ENCODE measurements at regions not wholly inside any gene's neighbourhood (a gene's known extent, or its start where the extent isn't known, plus 50 kb on each side); places are given as distances from the start of the nearest gene placed in this dataset.

DNA sequence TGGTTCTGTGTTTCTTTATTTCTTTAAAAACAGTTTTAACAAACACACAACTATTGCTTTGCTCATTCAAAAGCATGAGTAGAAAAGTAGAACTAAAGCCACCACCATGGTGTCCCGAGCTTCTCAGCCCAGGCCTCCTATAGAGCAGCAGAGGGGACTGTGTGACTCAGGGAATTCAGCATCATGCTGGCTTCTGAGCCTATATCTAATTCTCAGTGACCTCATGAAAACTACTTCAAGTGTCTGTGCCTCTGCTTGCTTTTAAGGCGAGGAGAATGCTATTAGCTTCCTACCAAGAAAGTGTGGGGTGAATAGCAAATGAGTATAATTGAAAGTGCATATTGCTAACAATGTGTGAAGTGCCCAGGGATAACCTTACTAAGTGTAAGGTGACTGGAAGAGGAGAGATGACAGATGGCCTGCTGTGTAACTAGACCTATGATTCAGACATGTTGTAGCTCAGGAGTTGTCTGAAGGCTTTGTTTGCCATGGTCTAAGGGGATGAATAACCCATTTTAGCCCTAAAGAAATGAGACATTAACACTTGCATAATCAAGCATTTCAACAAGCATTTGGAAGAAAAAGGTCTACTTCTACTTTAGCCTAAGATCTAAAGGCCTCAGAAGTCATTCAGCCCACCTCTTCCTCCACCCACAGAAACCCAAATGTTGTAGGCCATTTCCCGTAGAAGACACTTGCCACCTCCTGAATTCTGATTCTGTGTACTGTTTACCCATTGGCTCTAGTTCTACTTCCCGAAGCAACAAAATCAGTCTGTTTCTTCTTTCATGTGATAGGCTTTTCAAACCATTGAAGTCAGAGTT, 121.5 kb upstream of the ARG1 start:
- TF ChIP-seq, protein P1, sequence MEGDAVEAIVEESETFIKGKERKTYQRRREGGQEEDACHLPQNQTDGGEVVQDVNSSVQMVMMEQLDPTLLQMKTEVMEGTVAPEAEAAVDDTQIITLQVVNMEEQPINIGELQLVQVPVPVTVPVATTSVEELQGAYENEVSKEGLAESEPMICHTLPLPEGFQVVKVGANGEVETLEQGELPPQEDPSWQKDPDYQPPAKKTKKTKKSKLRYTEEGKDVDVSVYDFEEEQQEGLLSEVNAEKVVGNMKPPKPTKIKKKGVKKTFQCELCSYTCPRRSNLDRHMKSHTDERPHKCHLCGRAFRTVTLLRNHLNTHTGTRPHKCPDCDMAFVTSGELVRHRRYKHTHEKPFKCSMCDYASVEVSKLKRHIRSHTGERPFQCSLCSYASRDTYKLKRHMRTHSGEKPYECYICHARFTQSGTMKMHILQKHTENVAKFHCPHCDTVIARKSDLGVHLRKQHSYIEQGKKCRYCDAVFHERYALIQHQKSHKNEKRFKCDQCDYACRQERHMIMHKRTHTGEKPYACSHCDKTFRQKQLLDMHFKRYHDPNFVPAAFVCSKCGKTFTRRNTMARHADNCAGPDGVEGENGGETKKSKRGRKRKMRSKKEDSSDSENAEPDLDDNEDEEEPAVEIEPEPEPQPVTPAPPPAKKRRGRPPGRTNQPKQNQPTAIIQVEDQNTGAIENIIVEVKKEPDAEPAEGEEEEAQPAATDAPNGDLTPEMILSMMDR (IDR thresholded peaks at IDR 0.05; ENCODE audit: insufficient read depth in 1 of 2, low read depth in 1 of 2, low read length in 1 of 2, severe bottlenecking in 1 of 2, unreplicated experiment in 1 of 2): no peak
- no peak for DNase-seq
- no peak overlapping the region for H3K27ac Mint-ChIP-seq (ENCODE audit: unreplicated experiment)
- no peaks in the 10 kb centered on the region for H3K36me3 Mint-ChIP-seq (ENCODE audit: insufficient read depth, unreplicated experiment)
- H3K27me3 Mint-ChIP-seq (ENCODE audit: insufficient read depth, unreplicated experiment): no peaks in the 10 kb centered on the region
- no peaks in the 10 kb centered on the region for H3K4me1 ChIP-seq
- no peaks in the 10 kb centered on the region for H3K4me1 Mint-ChIP-seq (ENCODE audit: low read depth, unreplicated experiment)
- no peaks in the 10 kb centered on the region for H3K9me3 ChIP-seq
- CTCF ChIA-PET: interaction anchor here (0.7 kb wide), 1 partner anchor 17 kb away, joined by 3 read pairs; no protein-coding TSS in a partner anchor
- BruUV-seq (replicated peaks): no TSS peak
- no peak overlapping the region for H3K4me3 ChIP-seq (ENCODE audit: low read depth, low read length)
- H3K9me3 Mint-ChIP-seq (ENCODE audit: unreplicated experiment): peaks cover 13% of the 10 kb centered on the region
- intact Hi-C loops (cut with micrococcal nuclease; ENCODE audit: unreplicated experiment): no loop called here
- H3K36me3 ChIP-seq (ENCODE audit: control insufficient read depth, insufficient read depth, low read length): no peaks in the 10 kb centered on the region
- no peak overlapping the region for H3K4me3 Mint-ChIP-seq (ENCODE audit: unreplicated experiment)
- POLR2A ChIA-PET: no interaction called here
- H3K27me3 ChIP-seq (replicated peaks; ENCODE audit: control insufficient read depth, insufficient read depth, low read length): no peaks in the 10 kb centered on the region

DNA sequence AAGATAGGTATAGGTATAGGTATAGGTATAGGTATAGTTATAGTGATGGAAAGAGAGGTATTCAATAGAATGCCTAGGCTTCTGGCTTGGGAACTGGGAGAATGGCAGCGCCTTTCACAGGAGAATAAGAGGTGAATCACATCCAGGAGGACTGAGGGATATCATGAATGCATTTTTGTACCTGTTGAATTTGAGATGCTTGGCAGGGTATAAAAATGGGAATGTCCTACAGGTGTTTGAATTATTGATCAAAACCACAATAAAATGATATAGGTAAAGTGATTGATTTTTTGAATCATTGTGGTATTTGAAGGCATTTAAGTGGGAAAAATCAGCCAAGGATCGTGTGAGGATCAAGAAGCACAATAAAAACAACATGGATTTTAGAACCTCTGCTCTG, 119.2 kb upstream of the ARG1 start:
- ChIA-PET POLR2A (no interaction called here), CTCF (no interaction called here)
- H3K4me3 ChIP-seq (ENCODE audit: low read depth, low read length): no peak overlapping the region
- H3K27me3 ChIP-seq (replicated peaks; ENCODE audit: control insufficient read depth, insufficient read depth, low read length): no peaks in the 10 kb centered on the region
- Mint-ChIP-seq H3K27me3 (ENCODE audit: insufficient read depth, unreplicated experiment) (no peaks in the 10 kb centered on the region), H3K27ac (ENCODE audit: unreplicated experiment) (no peak overlapping the region), H3K36me3 (ENCODE audit: insufficient read depth, unreplicated experiment) (no peaks in the 10 kb centered on the region), H3K4me1 (ENCODE audit: low read depth, unreplicated experiment) (no peaks in the 10 kb centered on the region), H3K9me3 (ENCODE audit: unreplicated experiment) (peaks cover 13% of the 10 kb centered on the region), H3K4me3 (ENCODE audit: unreplicated experiment) (no peak overlapping the region)
- H3K36me3 ChIP-seq (ENCODE audit: control insufficient read depth, insufficient read depth, low read length): no peaks in the 10 kb centered on the region
- DNase-seq: no peak
- TF ChIP-seq, protein P1 (IDR thresholded peaks at IDR 0.05; ENCODE audit: insufficient read depth in 1 of 2, low read depth in 1 of 2, low read length in 1 of 2, severe bottlenecking in 1 of 2, unreplicated experiment in 1 of 2): no peak
- no TSS peak for BruUV-seq (replicated peaks)
- H3K4me1 ChIP-seq: no peaks in the 10 kb centered on the region
- H3K9me3 ChIP-seq: no peaks in the 10 kb centered on the region
- intact Hi-C loops (cut with micrococcal nuclease; ENCODE audit: unreplicated experiment): no loop called here

DNA sequence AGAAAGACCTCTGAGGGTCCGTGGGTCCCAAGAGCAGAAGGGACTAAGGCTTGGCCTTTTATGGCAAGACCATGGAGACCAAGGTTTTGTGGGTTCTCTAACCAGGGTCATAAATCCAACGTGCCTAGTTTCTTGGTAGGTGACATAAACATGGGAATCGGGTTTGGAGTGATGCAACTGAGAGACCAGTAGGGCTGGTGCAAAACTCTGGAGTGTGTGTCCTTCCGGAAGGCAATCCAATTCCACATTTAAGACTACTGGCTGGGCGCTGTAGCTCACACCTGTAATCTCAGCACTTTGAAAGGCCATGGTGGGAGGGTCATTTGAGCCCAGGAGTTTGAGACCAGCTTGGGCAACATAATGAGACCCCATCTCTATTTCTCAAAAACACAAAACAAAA, 116.5 kb upstream of the ARG1 start:
- ChIA-PET POLR2A (no interaction called here), CTCF (no interaction called here)
- Histone ChIP-seq H3K9me3 (no peaks in the 10 kb centered on the region), H3K4me3 (ENCODE audit: low read depth, low read length) (no peak overlapping the region), H3K27me3 (replicated peaks; ENCODE audit: control insufficient read depth, insufficient read depth, low read length) (no peaks in the 10 kb centered on the region), H3K36me3 (ENCODE audit: control insufficient read depth, insufficient read depth, low read length) (no peaks in the 10 kb centered on the region), H3K4me1 (no peaks in the 10 kb centered on the region)
- Mint-ChIP-seq H3K27ac (ENCODE audit: unreplicated experiment) (no peak overlapping the region), H3K27me3 (ENCODE audit: insufficient read depth, unreplicated experiment) (no peaks in the 10 kb centered on the region), H3K9me3 (ENCODE audit: unreplicated experiment) (peaks cover 13% of the 10 kb centered on the region), H3K36me3 (ENCODE audit: insufficient read depth, unreplicated experiment) (no peaks in the 10 kb centered on the region), H3K4me1 (ENCODE audit: low read depth, unreplicated experiment) (no peaks in the 10 kb centered on the region), H3K4me3 (ENCODE audit: unreplicated experiment) (no peak overlapping the region)
- intact Hi-C loops (cut with micrococcal nuclease; ENCODE audit: unreplicated experiment): no loop called here
- DNase-seq: no peak
- TF ChIP-seq, protein P1 (IDR thresholded peaks at IDR 0.05; ENCODE audit: insufficient read depth in 1 of 2, low read depth in 1 of 2, low read length in 1 of 2, severe bottlenecking in 1 of 2, unreplicated experiment in 1 of 2): no peak
- no TSS peak for BruUV-seq (replicated peaks)
